H9 (cell line): ENCODE measurements at regions not wholly inside any gene's neighbourhood (a gene's known extent, or its start where the extent isn't known, plus 50 kb on each side); places are given as distances from the start of the nearest gene placed in this dataset.

ENCODE experiments used
- DNase-seq: peaks from one replicate; pipeline ENCODE4 v3.0.0-alpha.2; 2017
- H2AFZ ChIP-seq: one replicate; pipeline ENCODE4 v1.6.1; 2013; ENCODE audit warnings: mild to moderate bottlenecking, low read length, control low read depth, moderate library complexity
- H2AK5ac ChIP-seq: 2 replicates; pipeline ENCODE4 v1.6.1; 2013; ENCODE audit warnings: low read length, control low read depth, mixed read lengths; ENCODE audit not compliant: insufficient read length
- H2BK120ac ChIP-seq: one replicate; pipeline ENCODE4 v1.6.1; 2013; ENCODE audit warnings: low read depth, mild to moderate bottlenecking, low read length, control low read depth, inconsistent platforms; ENCODE audit not compliant: poor library complexity, severe bottlenecking
- H2BK12ac ChIP-seq: 2 replicates; pipeline ENCODE4 v1.6.1; 2013; ENCODE audit warnings: low read length, control low read depth, mixed read lengths, low read depth; ENCODE audit not compliant: insufficient read length
- H2BK15ac ChIP-seq: 2 replicates; pipeline ENCODE4 v1.6.1; 2013; ENCODE audit warnings: low read depth, low read length, control low read depth
- H2BK20ac ChIP-seq: one replicate; pipeline ENCODE4 v1.6.1; 2013; ENCODE audit warnings: low read depth, mild to moderate bottlenecking, low read length, control low read depth, inconsistent platforms; ENCODE audit not compliant: poor library complexity, severe bottlenecking
- H2BK5ac ChIP-seq: 2 replicates; pipeline ENCODE4 v1.6.1; 2013; ENCODE audit warnings: low read length, control low read depth, mixed read lengths; ENCODE audit not compliant: insufficient read length
- H3K14ac ChIP-seq: 2 replicates; pipeline ENCODE4 v1.6.1; 2013; ENCODE audit warnings: low read length, control low read depth; ENCODE audit not compliant: insufficient read depth
- H3K18ac ChIP-seq: 2 replicates; pipeline ENCODE4 v1.6.1; 2013; ENCODE audit warnings: low read depth, mild to moderate bottlenecking, mixed read lengths, low read length, control low read depth; ENCODE audit not compliant: insufficient read length
- H3K23ac ChIP-seq: 2 replicates; pipeline ENCODE4 v1.6.1; 2013; ENCODE audit warnings: low read length, control low read depth, mixed read lengths, low read depth; ENCODE audit not compliant: insufficient read length
- H3K23me2 ChIP-seq: 2 replicates; pipeline ENCODE4 v1.6.1; 2013; ENCODE audit warnings: low read depth, mild to moderate bottlenecking, mixed read lengths, low read length, control low read depth; ENCODE audit not compliant: insufficient read length, poor library complexity, severe bottlenecking
- H3K27ac ChIP-seq: 2 replicates; pipeline ENCODE4 v1.5.1; 2013; ENCODE audit warnings: low read length, control low read depth, mixed read lengths, low read depth; ENCODE audit not compliant: insufficient read length
- H3K27me3 ChIP-seq: 2 replicates; pipeline ENCODE4 v1.6.1; 2013; ENCODE audit warnings: low read length, control low read depth, inconsistent platforms; ENCODE audit not compliant: insufficient read depth
- H3K4ac ChIP-seq: 2 replicates; pipeline ENCODE4 v1.6.1; 2013; ENCODE audit warnings: low read depth, mild to moderate bottlenecking, control low read depth, inconsistent platforms, low read length, moderate library complexity
- H3K4me1 ChIP-seq: 2 replicates; pipeline ENCODE4 v1.6.1; 2013; ENCODE audit warnings: low read length, control low read depth, inconsistent platforms; ENCODE audit not compliant: insufficient read depth
- H3K4me2 ChIP-seq: 2 replicates; pipeline ENCODE4 v1.6.1; 2013; ENCODE audit warnings: low read length, control low read depth, mixed read lengths; ENCODE audit not compliant: insufficient read length, insufficient read depth
- H3K56ac ChIP-seq: 2 replicates; pipeline ENCODE4 v1.6.1; 2013; ENCODE audit warnings: low read depth, mild to moderate bottlenecking, mixed read lengths, low read length, control low read depth; ENCODE audit not compliant: insufficient read length
- H3K79me1 ChIP-seq: 2 replicates; pipeline ENCODE4 v1.6.1; 2013; ENCODE audit warnings: low read depth, mild to moderate bottlenecking, moderate library complexity, low read length, control low read depth, inconsistent platforms; ENCODE audit not compliant: insufficient read depth, poor library complexity, severe bottlenecking
- H3K79me2 ChIP-seq: 2 replicates; pipeline ENCODE4 v1.6.1; 2013; ENCODE audit warnings: low read length, control low read depth, inconsistent platforms; ENCODE audit not compliant: insufficient read depth
- H3K9ac ChIP-seq: 2 replicates; pipeline ENCODE4 v1.6.1; 2013; ENCODE audit warnings: low read length, control low read depth, mixed read lengths; ENCODE audit not compliant: insufficient read length; ENCODE audit errors: extremely low read depth
- H3K9me3 ChIP-seq: one replicate; pipeline ENCODE4 v1.6.1; 2013; ENCODE audit warnings: low read depth, low read length, inconsistent platforms; ENCODE audit not compliant: control insufficient read depth
- H3T11ph ChIP-seq: one replicate; pipeline ENCODE4 v1.6.1; 2013; ENCODE audit warnings: mild to moderate bottlenecking, low read length, control low read depth, inconsistent platforms
- H4K20me1 ChIP-seq: one replicate; pipeline ENCODE4 v1.6.1; 2013; ENCODE audit not compliant: control insufficient read depth, insufficient read length, insufficient read depth
- H4K5ac ChIP-seq: 2 replicates; pipeline ENCODE4 v1.6.1; 2013; ENCODE audit warnings: low read depth, mild to moderate bottlenecking, mixed read lengths, low read length, control low read depth; ENCODE audit not compliant: insufficient read length
- H4K8ac ChIP-seq: replicated peaks from 2 replicates; pipeline ENCODE4 v1.6.1; 2013; ENCODE audit warnings: low read length, control low read depth, mixed read lengths, low read depth; ENCODE audit not compliant: insufficient read length
- H4K91ac ChIP-seq: 2 replicates; pipeline ENCODE4 v1.6.1; 2013; ENCODE audit warnings: low read depth, mild to moderate bottlenecking, moderate library complexity, mixed read lengths, low read length, control low read depth; ENCODE audit not compliant: insufficient read length
- H3K27ac Mint-ChIP-seq, 3 experiments: 2 replicates in 2 of 3; 3 replicates in 1 of 3; pipeline ENCODE4 v1.8.0; 2020 to 2021; ENCODE audit warnings: mixed read lengths in 3 of 3, mild to moderate bottlenecking in 1 of 3, moderate library complexity in 1 of 3
- H3K27me3 Mint-ChIP-seq: 2 replicates; pipeline ENCODE4 v1.8.0; 2021; ENCODE audit warnings: low read depth, mild to moderate bottlenecking, moderate library complexity, mixed read lengths
- H3K36me3 Mint-ChIP-seq, 3 experiments: 2 replicates in 2 of 3; 3 replicates in 1 of 3; pipeline ENCODE4 v1.8.0; 2020 to 2021; ENCODE audit warnings: low read depth in 3 of 3, mixed read lengths in 3 of 3; ENCODE audit not compliant: insufficient read depth in 1 of 3
- H3K4me1 Mint-ChIP-seq, 2 experiments: 2 replicates each; pipeline ENCODE4 v1.8.0; 2020; ENCODE audit warnings: mixed read lengths in 2 of 2
- H3K4me3 Mint-ChIP-seq, 2 experiments: 2 replicates in 1 of 2; 3 replicates in 1 of 2; pipeline ENCODE4 v1.8.0; 2020 to 2021; ENCODE audit warnings: mild to moderate bottlenecking in 2 of 2, mixed read lengths in 2 of 2, moderate library complexity in 1 of 2
- H3K9me3 Mint-ChIP-seq, 2 experiments: 2 replicates in 1 of 2; 3 replicates in 1 of 2; pipeline ENCODE4 v1.8.0; 2020; ENCODE audit warnings: mild to moderate bottlenecking in 2 of 2, mixed read lengths in 2 of 2, moderate library complexity in 1 of 2
- CTCF ChIP-seq: fragments of 200-600 bp; sonication (generic); conservative IDR thresholded peaks from 3 replicates; pipeline ENCODE4 v1.8.0; 2021; ENCODE audit warnings: antibody characterized with exemption, mild to moderate bottlenecking
- WGBS: extraction: QIAGEN DNeasy Blood & Tissue Kit; methylation state at CpG from one replicate; pipeline ENCODE4 v1.1.7; 2013; ENCODE audit warnings: missing lambda C conversion rate, low lambda C conversion rate, mixed read lengths; ENCODE audit not compliant: insufficient read length; ENCODE audit errors: extremely low coverage; 5-methylcytosine and 5-hydroxymethylcytosine counted together

GRCh38 chr12:41959271-41959670 is 185.4 kb downstream of the GXYLT1 start:
- H3K27me3 ChIP-seq: no peaks in the 10 kb centered on the region
- no peak overlapping the region for H2BK5ac ChIP-seq
- H3K9me3 Mint-ChIP-seq: peaks cover 4 to 5% of the 10 kb centered on the region in 2 experiments
- TF ChIP-seq CTCF: no peak
- no peaks in the 10 kb centered on the region for H3K23me2 ChIP-seq
- no peak overlapping the region for H4K91ac ChIP-seq
- H3T11ph ChIP-seq: no peak overlapping the region
- no peaks in the 10 kb centered on the region for H4K20me1 ChIP-seq
- no peak overlapping the region for H3K9ac ChIP-seq
- no peak overlapping the region for H4K5ac ChIP-seq
- H2AK5ac ChIP-seq: no peak overlapping the region
- no peaks in the 10 kb centered on the region for H3K79me1 ChIP-seq
- H2BK12ac ChIP-seq: no peak overlapping the region
- H3K27ac Mint-ChIP-seq: no peak overlapping the region
- no peak overlapping the region for H2BK20ac ChIP-seq
- H3K4me1 Mint-ChIP-seq: no peaks in the 10 kb centered on the region
- H3K9me3 ChIP-seq: no peaks in the 10 kb centered on the region
- no peaks in the 10 kb centered on the region for H3K79me2 ChIP-seq
- no peak overlapping the region for H3K4me2 ChIP-seq
- H3K4ac ChIP-seq: no peak overlapping the region
- no peak overlapping the region for H3K56ac ChIP-seq
- no peak overlapping the region for H2BK120ac ChIP-seq
- H3K4me1 ChIP-seq: no peaks in the 10 kb centered on the region
- WGBS: no CpG with 5 or more reads among the region's 2 CpGs
- H4K8ac ChIP-seq: no peak overlapping the region
- H3K18ac ChIP-seq: no peak overlapping the region
- no peak overlapping the region for H3K27ac ChIP-seq
- no peaks in the 10 kb centered on the region for H3K27me3 Mint-ChIP-seq
- DNase-seq: no peak
- H3K36me3 Mint-ChIP-seq: peaks cover 0 to 5% (median 0%) of the 10 kb centered on the region in 3 experiments; a peak in 2 of 7 replicates
- H2BK15ac ChIP-seq: no peak overlapping the region
- no peak overlapping the region for H2AFZ ChIP-seq
- no peak overlapping the region for H3K14ac ChIP-seq
- H3K23ac ChIP-seq: no peak overlapping the region
- H3K4me3 Mint-ChIP-seq: no peak overlapping the region
